Gastrocnemius medialis (tissue), 4 donors: ENCODE measurements at regions not wholly inside any gene's neighbourhood (a gene's known extent, or its start where the extent isn't known, plus 50 kb on each side); places are given as distances from the start of the nearest gene placed in this dataset.

Source experiments
- ATAC-seq, 2 donors: fragments of 150-250 bp; one replicate each; pipeline ENCODE4 v1.9.1; 2016
- DNase-seq, 2 donors: peaks; one replicate each; pipeline ENCODE4 v3.0.0-alpha.2; 2019
- H3K27ac ChIP-seq, 4 donors: fragments of 200-600 bp; sonication (generic); 1 replicate in 1 of 4; 2 replicates in 3 of 4; pipeline ENCODE4 v1.5.1; 2016 to 2018; ENCODE audit warnings: mild to moderate bottlenecking in 2 of 4, moderate library complexity in 1 of 4
- H3K27me3 ChIP-seq, 3 donors: fragments of 200-600 bp; sonication (generic) in 2 of 3; 1 replicate in 1 of 3; 2 replicates in 2 of 3; pipeline versions ENCODE4 v1.5.1 to v1.6.0; 2016 to 2019; ENCODE audit warnings: mild to moderate bottlenecking in 1 of 3, moderate library complexity in 1 of 3
- H3K36me3 ChIP-seq, 2 donors: fragments of 200-600 bp; sonication (generic) in 1 of 2; one replicate each; pipeline ENCODE4 v1.5.1; 2017 to 2018
- H3K4me1 ChIP-seq, 2 donors: fragments of 200-600 bp; sonication (generic) in 1 of 2; one replicate each; pipeline ENCODE4 v1.5.1; 2016 to 2017; ENCODE audit warnings: mild to moderate bottlenecking in 2 of 2
- H3K4me3 ChIP-seq, 4 donors: fragments of 200-600 bp; sonication (generic) in 3 of 4; 1 replicate in 1 of 4; 2 replicates in 3 of 4; pipeline ENCODE4 v1.5.1; 2016 to 2019; ENCODE audit warnings: mild to moderate bottlenecking in 2 of 4
- H3K9me3 ChIP-seq, 3 donors: fragments of 200-600 bp; sonication (generic) in 2 of 3; 1 replicate in 1 of 3; 2 replicates in 2 of 3; pipeline ENCODE4 v1.5.1; 2016 to 2019
- POLR2A ChIP-seq, 2 donors: fragments of 450-650 bp; IDR thresholded peaks; one replicate each; pipeline ENCODE4 v1.6.1; 2017; ENCODE audit warnings: antibody characterized with exemption in 2 of 2, mild to moderate bottlenecking in 2 of 2, moderate library complexity in 2 of 2
- in situ Hi-C, 4 donors: fragments of 200-750 bp; cut with MboI; loops; one replicate each; pipeline versions ENCODE4 v1.15.0 to v1.8.0; 2017; ENCODE audit warnings: low sequenced_read_pairs in 4 of 4
- intact Hi-C: fragments of 100-400 bp; cut with DNase I; formaldehyde crosslinking; loops from one replicate; pipeline ENCODE4 v1.15.1; 2023; ENCODE audit warnings: low total_unique reads
- TF ChIP-seq, protein P1 (sequence below), 5 experiments: fragments of 450-650 bp in 3 of 5; fragments of 200-600 bp in 2 of 5; sonication (generic) in 2 of 5; IDR thresholded peaks in 4 of 5; conservative IDR thresholded peaks in 1 of 5; 1 replicate in 4 of 5; 2 replicates in 1 of 5; pipeline ENCODE4 v1.5.1; 2016 to 2019; ENCODE audit warnings: antibody characterized with exemption in 5 of 5, mild to moderate bottlenecking in 3 of 5, moderate library complexity in 3 of 5

DNA sequence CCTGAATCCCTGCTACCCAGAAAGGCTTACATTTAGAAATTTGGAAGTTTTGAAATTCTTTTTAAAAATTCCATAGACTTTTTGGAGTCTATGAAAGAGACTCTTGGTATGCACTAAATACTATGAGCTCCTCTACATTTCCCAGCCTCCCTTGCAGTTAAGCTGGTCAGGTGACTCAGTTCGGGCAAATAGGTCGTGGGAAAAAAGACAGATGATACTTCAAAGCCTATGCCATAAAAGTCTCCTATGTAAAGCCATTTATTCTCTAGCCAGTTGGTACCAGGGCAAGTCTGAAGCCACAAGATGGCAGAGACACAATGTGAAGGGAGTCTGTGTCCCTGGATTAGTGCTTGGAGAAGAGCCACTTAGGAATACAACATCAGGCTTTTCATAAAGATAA is 101.8 kb downstream of the BOD1 start:
- no peak for ATAC-seq
- no peak overlapping the region for H3K27ac ChIP-seq
- no peak overlapping the region for H3K4me3 ChIP-seq
- TF ChIP-seq POLR2A (IDR thresholded peaks at IDR 0.05): no peak
- TF ChIP-seq, protein P1, sequence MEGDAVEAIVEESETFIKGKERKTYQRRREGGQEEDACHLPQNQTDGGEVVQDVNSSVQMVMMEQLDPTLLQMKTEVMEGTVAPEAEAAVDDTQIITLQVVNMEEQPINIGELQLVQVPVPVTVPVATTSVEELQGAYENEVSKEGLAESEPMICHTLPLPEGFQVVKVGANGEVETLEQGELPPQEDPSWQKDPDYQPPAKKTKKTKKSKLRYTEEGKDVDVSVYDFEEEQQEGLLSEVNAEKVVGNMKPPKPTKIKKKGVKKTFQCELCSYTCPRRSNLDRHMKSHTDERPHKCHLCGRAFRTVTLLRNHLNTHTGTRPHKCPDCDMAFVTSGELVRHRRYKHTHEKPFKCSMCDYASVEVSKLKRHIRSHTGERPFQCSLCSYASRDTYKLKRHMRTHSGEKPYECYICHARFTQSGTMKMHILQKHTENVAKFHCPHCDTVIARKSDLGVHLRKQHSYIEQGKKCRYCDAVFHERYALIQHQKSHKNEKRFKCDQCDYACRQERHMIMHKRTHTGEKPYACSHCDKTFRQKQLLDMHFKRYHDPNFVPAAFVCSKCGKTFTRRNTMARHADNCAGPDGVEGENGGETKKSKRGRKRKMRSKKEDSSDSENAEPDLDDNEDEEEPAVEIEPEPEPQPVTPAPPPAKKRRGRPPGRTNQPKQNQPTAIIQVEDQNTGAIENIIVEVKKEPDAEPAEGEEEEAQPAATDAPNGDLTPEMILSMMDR (IDR thresholded peaks at IDR 0.05 in 4 of 5, conservative IDR thresholded peaks at IDR 0.05 in 1 of 5): no peak
- intact Hi-C loops (no loop called here), in situ Hi-C loops (no loop called here)
- H3K9me3 ChIP-seq: no peaks in the 10 kb centered on the region
- no peaks in the 10 kb centered on the region for H3K36me3 ChIP-seq
- H3K27me3 ChIP-seq: no peaks in the 10 kb centered on the region
- DNase-seq: no peak
- H3K4me1 ChIP-seq: peaks cover 0 to under 1% of the 10 kb centered on the region in 2 donors

DNA sequence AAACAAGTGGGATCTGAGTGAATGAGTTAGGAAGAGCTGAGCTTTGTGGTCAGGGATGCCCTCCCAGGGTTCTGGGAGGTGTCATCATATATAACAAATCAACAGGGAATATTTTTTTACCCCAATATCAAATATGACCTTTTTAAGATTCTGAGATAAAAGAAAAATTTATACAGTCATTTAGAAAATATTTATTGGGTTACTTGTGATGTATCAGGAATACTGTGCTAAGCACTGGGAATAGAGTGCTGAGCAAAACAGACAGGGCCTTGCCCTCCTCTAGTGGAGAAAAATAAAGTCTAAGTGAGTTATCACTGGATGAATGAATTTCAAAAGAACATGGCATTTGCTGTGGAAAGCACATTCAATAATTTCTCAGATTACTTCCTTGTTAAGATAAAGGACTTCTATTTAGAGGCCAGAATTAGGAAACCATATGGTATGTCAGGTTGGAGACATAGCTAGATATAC is 102.9 kb downstream of the BOD1 start:
- Histone ChIP-seq H3K9me3 (no peaks in the 10 kb centered on the region), H3K4me3 (no peak overlapping the region), H3K27ac (no peak overlapping the region), H3K4me1 (peaks cover 0 to 12% of the 10 kb centered on the region in 2 donors), H3K27me3 (no peaks in the 10 kb centered on the region), H3K36me3 (no peaks in the 10 kb centered on the region)
- intact Hi-C loops: no loop called here
- no peak for DNase-seq
- no peak for ATAC-seq
- no peak for TF ChIP-seq POLR2A (IDR thresholded peaks at IDR 0.05)
- TF ChIP-seq, protein P1 (IDR thresholded peaks at IDR 0.05 in 4 of 5, conservative IDR thresholded peaks at IDR 0.05 in 1 of 5): no peak
- in situ Hi-C loops: no loop called here

DNA sequence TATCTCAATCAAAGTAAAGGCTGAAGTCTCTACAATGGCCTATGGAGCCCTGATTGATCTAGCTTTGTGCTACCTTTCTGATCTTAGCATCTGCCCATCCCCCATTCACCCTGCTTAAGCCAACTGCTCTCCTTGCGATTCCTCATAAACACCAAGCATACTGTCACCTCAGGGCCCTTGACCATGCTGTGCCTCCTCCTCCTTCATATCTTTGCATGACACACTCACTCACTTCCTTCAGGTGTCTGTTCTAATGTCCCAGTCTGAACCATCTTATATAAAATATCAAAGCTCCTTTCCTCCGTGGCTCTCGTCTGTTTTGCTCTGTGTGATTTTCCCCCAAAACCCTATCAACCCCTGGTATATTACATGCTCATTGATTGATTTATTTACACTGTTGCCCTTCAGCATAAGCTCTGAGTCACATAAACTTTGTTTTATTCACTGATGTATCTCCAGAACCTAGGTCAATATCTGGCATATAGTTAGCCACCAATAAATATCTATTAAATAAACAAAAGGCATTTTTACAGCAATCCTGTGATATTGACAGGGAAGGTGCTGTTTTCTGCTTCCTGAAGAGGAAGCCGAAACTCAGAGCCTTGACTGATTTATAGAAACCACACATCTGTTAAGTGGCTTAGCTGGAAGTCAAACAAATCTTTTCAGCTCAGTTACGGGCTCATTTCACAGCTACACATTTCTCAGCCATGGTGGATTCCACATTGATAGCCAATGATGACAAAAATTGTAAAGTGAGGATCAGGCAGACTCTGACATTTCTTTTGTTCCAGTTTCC is 103.6 kb downstream of the BOD1 start:
- intact Hi-C loops: no loop called here
- no peak overlapping the region for H3K4me3 ChIP-seq

DNA sequence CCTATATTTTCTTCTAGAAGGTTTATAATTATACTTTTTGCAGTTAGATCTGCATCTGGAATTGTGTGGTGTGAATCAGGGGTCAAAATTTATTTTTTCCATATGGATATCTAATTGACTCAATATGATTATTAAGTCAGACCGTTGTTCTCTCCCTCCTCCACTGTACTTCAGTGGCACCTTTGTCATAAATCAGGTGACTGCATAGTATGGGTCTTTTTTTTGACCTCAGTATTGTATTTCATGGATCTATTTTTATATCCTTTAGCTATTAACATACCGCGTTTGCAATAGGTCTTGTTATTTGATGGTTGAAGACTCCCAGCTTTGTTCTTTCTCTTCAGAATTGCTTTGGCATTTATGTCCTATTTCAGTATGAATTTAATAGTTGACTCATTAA is 107.4 kb downstream of the BOD1 start:
- DNase-seq (no peak), ATAC-seq (peak; percentile 45 to 86)
- no peaks in the 10 kb centered on the region for H3K9me3 ChIP-seq
- no peak overlapping the region for H3K4me3 ChIP-seq
- intact Hi-C loops: no loop called here
- no peaks in the 10 kb centered on the region for H3K27me3 ChIP-seq
- H3K36me3 ChIP-seq: no peaks in the 10 kb centered on the region
- in situ Hi-C loops: no loop called here
- TF ChIP-seq POLR2A (IDR thresholded peaks at IDR 0.05): no peak
- TF ChIP-seq, protein P1 (IDR thresholded peaks at IDR 0.05 in 4 of 5, conservative IDR thresholded peaks at IDR 0.05 in 1 of 5): no peak
- peak overlapping the region in 1 of 4 donors; percentile 20 for H3K27ac ChIP-seq
- H3K4me1 ChIP-seq: peaks cover 0 to 12% of the 10 kb centered on the region in 2 donors

More for the DNA sequence above, 103.6 kb downstream of the BOD1 start:
- ATAC-seq (no peak), DNase-seq (no peak)
- TF ChIP-seq, protein P1 (IDR thresholded peaks at IDR 0.05 in 4 of 5, conservative IDR thresholded peaks at IDR 0.05 in 1 of 5): no peak
- TF ChIP-seq POLR2A (IDR thresholded peaks at IDR 0.05): no peak
- in situ Hi-C loops: no loop called here
- Histone ChIP-seq H3K9me3 (no peaks in the 10 kb centered on the region), H3K36me3 (no peaks in the 10 kb centered on the region), H3K27ac (no peak overlapping the region), H3K27me3 (no peaks in the 10 kb centered on the region), H3K4me1 (peaks cover 0 to 12% of the 10 kb centered on the region in 2 donors)
